Lower leg skin (tissue), 4 donors: ENCODE measurements at regions not wholly inside any gene's neighbourhood (a gene's known extent, or its start where the extent isn't known, plus 50 kb on each side); places are given as distances from the start of the nearest gene placed in this dataset.

Experiments used
- DNase-seq, 2 donors: peaks; one replicate each; pipeline ENCODE4 v3.0.0-alpha.2; 2019; ENCODE audit warnings: low spot score in 2 of 2
- H3K4me3 ChIP-seq: fragments of 200-600 bp; sonication (generic); 2 replicates; pipeline ENCODE4 v1.5.1; 2017; ENCODE audit warnings: mild to moderate bottlenecking, low read depth; ENCODE audit not compliant: poor library complexity, severe bottlenecking
- CTCF ChIP-seq, 3 donors: fragments of 450-650 bp; IDR thresholded peaks; one replicate each; pipeline ENCODE4 v1.5.1; 2016; ENCODE audit warnings: antibody characterized with exemption in 3 of 3, mild to moderate bottlenecking in 3 of 3, moderate library complexity in 2 of 3
- POLR2A ChIP-seq, 2 donors: fragments of 450-650 bp; IDR thresholded peaks; one replicate each; pipeline ENCODE4 v1.6.1; 2016 to 2017; ENCODE audit warnings: antibody characterized with exemption in 2 of 2, mild to moderate bottlenecking in 1 of 2, moderate library complexity in 1 of 2
- WGBS, 2 donors: methylation state at CpG; one replicate each; pipeline ENCODE4 v1.1.5; 2018; 5-methylcytosine and 5-hydroxymethylcytosine counted together
- intact Hi-C: fragments of 100-400 bp; cut with DNase I; formaldehyde crosslinking; loops from one replicate; pipeline ENCODE4 v1.15.0; 2023; ENCODE audit warnings: low total_unique reads

GRCh38 chr22:48711031-48711431 is 1116.6 kb downstream of the BRD1 start:
- TF ChIP-seq CTCF (IDR thresholded peaks at IDR 0.05) (no peak), POLR2A (IDR thresholded peaks at IDR 0.05) (no peak)
- WGBS, 2 donors: 83 to 84% methylated on average over 9 to 11 of the region's 11 CpGs
- intact Hi-C loops: no loop called here
- H3K4me3 ChIP-seq: no peak overlapping the region
- DNase-seq: no peak

GRCh38 chr22:48710410-48710809 is 1117.3 kb downstream of the BRD1 start:
- WGBS, 2 donors: 74 to 79% methylated on average over 9 to 11 of the region's 11 CpGs
- intact Hi-C loops: no loop called here

GRCh38 chr22:48709976-48710375 is 1117.7 kb downstream of the BRD1 start:
- WGBS, 2 donors: 75 to 80% methylated on average over 8 of the region's 8 CpGs
- H3K4me3 ChIP-seq: no peak overlapping the region
- intact Hi-C loops: loop anchor here (10.0 kb wide), 1 partner anchor 595 kb away; no protein-coding TSS in a partner anchor
- DNase-seq: no peak
- TF ChIP-seq POLR2A (IDR thresholded peaks at IDR 0.05) (no peak), CTCF (IDR thresholded peaks at IDR 0.05) (no peak)

More at GRCh38 chr22:48710410-48710809, 1117.3 kb downstream of the BRD1 start:
- TF ChIP-seq CTCF (IDR thresholded peaks at IDR 0.05) (no peak), POLR2A (IDR thresholded peaks at IDR 0.05) (no peak)
- DNase-seq: no peak
- no peak overlapping the region for H3K4me3 ChIP-seq

- DNase-seq: no peak
- TF ChIP-seq POLR2A (IDR thresholded peaks at IDR 0.05) (no peak), CTCF (IDR thresholded peaks at IDR 0.05) (no peak)
- 85 to 87% methylated on average over 13 of the region's 13 CpGs for WGBS, 2 donors
These were observed 1118.2 kb downstream of the BRD1 start for GRCh38 chr22:48709453-48709852.

GRCh38 chr22:48708558-48709245 is 1119.0 kb downstream of the BRD1 start:
- no peak overlapping the region for H3K4me3 ChIP-seq
- no peak for DNase-seq
- intact Hi-C loops: loop anchor here (10.0 kb wide), 1 partner anchor 596 kb away; no protein-coding TSS in a partner anchor
- WGBS, 2 donors: 86% methylated on average over 13 to 22 of the region's 25 CpGs
- TF ChIP-seq CTCF (IDR thresholded peaks at IDR 0.05): no peak
- no peak for TF ChIP-seq POLR2A (IDR thresholded peaks at IDR 0.05)

More at GRCh38 chr22:48709453-48709852, 1118.2 kb downstream of the BRD1 start:
- intact Hi-C loops: loop anchor here (10.0 kb wide), 1 partner anchor 595 kb away; no protein-coding TSS in a partner anchor
- H3K4me3 ChIP-seq: no peak overlapping the region
